Gastroesophageal sphincter (tissue), 3 donors: ENCODE measurements at regions not wholly inside any gene's neighbourhood (a gene's known extent, or its start where the extent isn't known, plus 50 kb on each side); places are given as distances from the start of the nearest gene placed in this dataset.

Experiments
- EP300 ChIP-seq: sonication (generic); formaldehyde crosslinking; IDR thresholded peaks from one replicate; pipeline ENCODE4 v1.6.1; 2017; ENCODE audit warnings: antibody characterized with exemption, mild to moderate bottlenecking
- POLR2A ChIP-seq, 2 donors: fragments of 450-650 bp; IDR thresholded peaks; one replicate each; pipeline ENCODE4 v1.6.1; 2017; ENCODE audit warnings: antibody characterized with exemption in 2 of 2, mild to moderate bottlenecking in 2 of 2, moderate library complexity in 1 of 2
- POLR2AphosphoS5 ChIP-seq: sonication (generic); formaldehyde crosslinking; IDR thresholded peaks from one replicate; pipeline ENCODE4 v1.6.1; 2017; ENCODE audit warnings: antibody characterized with exemption
- TF ChIP-seq, protein P1 (sequence below), 4 experiments: fragments of 200-600 bp in 2 of 4; fragments of 450-650 bp in 2 of 4; sonication (generic) in 1 of 4; IDR thresholded peaks; one replicate each; pipeline ENCODE4 v1.5.1; 2017 to 2019; ENCODE audit warnings: antibody characterized with exemption in 4 of 4, mild to moderate bottlenecking in 2 of 4, moderate library complexity in 2 of 4

DNA sequence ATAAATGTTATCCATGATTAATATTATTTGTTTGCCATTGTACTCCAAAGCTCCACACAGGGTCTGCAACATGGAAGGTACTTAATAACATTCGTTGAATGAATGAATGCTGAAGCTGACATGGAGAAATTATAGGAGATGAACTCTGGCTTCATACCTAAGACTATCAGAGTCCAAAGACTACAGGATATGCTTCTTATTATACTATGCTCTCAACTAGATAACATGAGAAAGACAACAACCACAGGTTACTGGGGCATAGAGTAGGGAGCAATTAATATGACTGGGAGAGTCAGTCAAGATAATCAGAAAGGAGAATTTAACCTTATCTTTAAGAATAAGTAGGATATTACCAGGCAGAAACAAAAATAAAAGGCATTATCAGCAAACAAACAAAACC, 236.3 kb upstream of the SOX5 start:
- TF ChIP-seq, protein P1, sequence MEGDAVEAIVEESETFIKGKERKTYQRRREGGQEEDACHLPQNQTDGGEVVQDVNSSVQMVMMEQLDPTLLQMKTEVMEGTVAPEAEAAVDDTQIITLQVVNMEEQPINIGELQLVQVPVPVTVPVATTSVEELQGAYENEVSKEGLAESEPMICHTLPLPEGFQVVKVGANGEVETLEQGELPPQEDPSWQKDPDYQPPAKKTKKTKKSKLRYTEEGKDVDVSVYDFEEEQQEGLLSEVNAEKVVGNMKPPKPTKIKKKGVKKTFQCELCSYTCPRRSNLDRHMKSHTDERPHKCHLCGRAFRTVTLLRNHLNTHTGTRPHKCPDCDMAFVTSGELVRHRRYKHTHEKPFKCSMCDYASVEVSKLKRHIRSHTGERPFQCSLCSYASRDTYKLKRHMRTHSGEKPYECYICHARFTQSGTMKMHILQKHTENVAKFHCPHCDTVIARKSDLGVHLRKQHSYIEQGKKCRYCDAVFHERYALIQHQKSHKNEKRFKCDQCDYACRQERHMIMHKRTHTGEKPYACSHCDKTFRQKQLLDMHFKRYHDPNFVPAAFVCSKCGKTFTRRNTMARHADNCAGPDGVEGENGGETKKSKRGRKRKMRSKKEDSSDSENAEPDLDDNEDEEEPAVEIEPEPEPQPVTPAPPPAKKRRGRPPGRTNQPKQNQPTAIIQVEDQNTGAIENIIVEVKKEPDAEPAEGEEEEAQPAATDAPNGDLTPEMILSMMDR (IDR thresholded peaks at IDR 0.05), result no peak
- TF ChIP-seq EP300 (no peak), POLR2A (IDR thresholded peaks at IDR 0.05) (no peak), POLR2AphosphoS5 (no peak)
